NCI-H1048 (cell line): ENCODE measurements at regions not wholly inside any gene's neighbourhood (a gene's known extent, or its start where the extent isn't known, plus 50 kb on each side); places are given as distances from the start of the nearest gene placed in this dataset.
"Not testable (repeated sequence)": the region's sequence is repeated elsewhere in the genome, so short reads cannot be mapped to it uniquely, and the experiment has no call there.

Experiments used
- DNase-seq: peaks from one replicate; lab custom pipeline; 2025; lab: John Stamatoyannopoulos, UW

DNA sequence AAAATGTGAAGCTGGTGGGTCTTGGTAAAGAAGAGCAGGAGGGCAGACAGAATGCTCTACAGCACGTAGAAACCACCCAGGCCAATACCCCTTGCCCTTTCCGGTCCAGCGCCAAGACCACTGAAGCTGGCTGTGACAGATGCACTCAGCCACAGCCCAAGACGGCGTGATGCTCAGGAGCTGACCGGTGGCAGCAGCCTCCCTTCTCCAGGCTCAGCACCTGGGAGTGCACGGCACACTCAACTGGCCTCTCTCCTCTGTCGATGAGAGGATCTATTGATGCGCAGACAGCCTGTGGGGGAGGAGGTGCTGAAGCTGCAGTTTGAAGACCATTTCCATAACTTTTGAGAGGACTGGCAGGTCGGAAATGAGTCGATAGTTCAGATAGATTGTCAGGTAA lies 141.0 kb upstream of the MYT1L start:
- no peak for DNase-seq

DNA sequence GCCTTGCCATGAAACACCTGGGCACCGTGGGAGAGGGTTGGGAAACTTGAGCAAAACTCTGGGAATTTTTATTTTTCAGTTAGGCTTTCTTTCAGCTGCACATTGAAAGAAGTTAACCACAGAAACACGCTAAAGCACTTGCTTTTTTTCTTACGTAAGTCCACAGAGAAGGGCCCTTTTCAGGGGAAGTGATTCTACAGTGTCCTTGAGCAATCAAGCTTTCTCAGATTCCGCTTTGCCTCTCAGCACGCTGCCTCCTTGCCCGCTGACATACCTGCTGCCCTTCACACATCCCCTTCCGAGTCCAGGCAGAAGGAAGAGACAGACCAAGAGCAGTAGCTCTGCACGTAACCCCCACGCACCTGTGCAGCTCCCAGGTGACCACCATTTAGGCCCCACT lies 135.5 kb upstream of the MYT1L start:
- DNase-seq = no peak

DNA sequence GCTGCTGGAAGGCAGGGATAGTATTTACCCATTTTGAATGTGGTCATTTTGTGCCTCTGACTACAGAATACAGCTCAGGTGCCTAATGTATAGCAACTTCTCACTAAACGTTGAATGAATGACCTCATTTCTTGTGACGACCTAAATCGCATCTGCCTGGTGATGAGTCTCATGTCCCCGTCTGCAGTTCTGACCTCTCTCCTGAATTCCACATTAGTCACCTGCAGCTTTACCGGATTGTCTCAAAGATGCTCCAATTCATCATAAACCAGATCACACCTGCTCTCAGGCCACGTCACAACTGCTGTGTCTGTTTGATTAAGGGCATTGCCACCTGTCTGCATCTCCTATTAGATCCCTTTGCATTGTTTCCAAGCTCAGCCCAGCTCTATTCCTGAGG lies 133.6 kb upstream of the MYT1L start:
- no peak for DNase-seq

DNA sequence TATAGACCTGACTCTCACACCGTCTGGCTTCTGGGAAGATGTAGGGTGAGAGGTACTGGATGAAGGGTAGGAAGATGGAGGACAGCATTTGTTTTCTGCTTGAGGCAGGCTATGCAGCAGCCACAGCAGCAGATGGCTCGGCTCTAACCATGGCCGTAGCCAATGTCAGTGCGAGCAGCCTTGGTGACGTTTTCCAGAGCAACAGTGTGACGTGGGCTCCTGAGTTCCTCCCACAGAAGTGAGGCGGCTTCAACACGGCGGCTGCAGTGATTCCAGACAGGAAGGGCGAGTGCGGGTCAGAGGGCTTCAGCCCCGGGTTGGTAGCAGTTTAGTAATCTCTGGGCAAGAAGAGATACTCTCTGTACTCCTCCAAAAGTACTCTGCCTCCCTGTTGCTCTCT lies 133.0 kb upstream of the MYT1L start:
- DNase-seq = no peak

DNA sequence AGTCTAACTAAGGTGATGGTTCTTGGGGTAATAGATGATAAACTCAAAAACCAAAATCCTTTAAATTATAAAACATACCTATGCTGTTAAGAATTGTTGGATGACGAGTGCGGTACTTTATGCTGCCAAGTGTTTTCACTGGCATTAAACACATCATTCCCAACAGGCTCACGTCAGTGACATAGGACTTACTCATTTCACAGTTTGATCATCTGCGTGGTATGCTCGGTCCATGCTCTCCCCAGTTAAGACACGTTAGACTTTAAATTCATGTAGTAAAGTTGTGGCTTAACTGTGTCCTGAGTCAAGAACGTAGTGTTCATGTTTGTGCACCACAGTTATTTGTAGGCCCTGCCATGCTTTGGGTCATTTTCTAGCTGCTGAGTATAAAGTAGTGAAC lies 125.6 kb upstream of the MYT1L start:
- no peak for DNase-seq

DNA sequence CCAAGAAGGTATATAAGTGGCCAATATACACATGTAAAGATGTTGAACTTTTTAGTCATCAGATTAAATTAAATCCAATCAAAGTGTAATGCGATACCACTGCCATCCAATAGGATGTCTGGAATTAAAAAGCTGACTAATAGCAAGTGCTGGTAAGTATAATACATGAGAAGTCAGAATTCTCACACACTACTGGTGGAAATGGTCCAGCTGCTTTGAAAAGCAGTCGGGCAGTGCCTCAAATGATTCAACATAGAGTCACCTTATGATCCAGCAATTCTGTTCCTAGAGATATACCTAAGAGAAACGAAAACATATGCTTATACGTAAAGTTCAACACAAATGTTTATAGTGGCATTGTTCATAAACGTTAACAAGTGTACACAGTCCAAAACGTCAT lies 124.1 kb upstream of the MYT1L start:
- DNase-seq = no peak

DNA sequence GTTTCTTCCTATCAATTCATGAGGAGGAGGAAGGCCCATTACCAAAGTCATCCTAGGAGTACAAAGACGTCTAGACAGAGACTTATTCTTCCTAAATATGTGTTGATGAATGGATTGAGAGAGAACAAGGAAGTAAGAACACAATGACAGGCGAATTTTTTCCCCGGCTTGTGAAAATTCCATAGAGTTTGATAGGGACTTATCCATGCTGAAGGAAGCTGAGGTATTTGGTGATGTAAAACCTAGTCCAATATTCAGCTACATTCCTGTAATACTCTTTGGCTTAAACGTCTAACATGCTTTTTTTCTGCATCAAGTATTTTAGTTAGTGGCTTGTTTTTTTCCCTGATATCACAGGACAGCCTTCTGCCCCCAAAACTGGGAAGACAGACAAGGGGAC lies 121.9 kb upstream of the MYT1L start:
- no peak for DNase-seq

DNA sequence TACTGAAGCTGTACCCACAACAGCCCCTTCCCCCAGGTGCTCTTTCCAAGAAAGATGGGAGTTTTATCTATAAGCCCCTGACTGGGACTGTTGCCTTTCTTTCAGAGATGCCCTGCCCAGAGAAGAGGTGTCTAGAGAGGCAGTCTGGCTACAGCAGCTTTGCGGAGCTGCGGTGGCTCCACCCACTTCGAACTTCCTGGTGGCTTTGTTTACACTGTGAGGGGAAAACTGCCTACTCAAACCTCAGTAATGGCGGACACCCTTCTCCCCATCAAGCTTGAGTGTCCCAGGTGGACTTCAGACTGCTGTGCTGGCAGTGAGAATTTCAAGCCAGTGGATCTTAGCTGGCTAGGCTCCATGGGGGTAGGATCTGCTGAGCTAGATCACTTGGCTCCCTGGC lies 120.2 kb upstream of the MYT1L start:
- DNase-seq = not testable (repeated sequence)

DNA sequence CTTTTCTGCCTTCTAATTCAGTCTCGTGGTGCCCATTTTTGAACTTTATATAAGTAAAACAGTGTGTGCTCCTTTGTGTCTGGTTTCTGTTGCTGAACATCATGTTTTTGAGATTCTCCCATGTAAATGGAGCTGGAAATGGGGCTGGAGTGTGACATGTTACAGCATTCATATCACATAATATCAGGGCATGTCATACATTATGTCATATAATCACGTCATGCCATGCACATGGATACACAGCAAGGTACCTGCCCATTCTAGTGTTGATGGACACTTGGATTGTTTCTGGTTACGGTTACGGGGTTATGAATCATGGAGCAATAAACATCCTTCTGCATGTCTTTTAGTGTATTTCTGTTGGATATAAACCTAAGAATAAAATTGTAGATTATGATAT lies 117.1 kb upstream of the MYT1L start:
- DNase-seq = no peak

DNA sequence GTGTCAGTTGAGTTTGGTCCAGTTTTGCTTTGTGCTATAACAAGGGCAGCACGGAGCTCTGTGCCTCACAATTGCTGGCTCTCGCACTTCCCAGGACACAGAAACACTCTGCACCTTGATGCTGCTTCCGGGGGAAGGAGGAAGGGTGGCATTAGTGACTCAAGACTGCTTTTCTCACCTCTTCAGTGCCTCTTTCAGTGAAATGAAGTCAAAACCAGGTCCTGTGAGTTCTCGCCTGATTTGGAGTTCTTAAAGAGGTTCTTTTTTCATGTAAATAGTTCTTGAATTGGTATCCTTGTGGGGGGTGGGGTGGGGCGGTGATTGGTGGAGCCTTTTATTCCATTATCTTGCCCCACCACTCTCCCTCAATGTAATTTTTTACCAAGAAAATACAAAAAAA lies 91.5 kb upstream of the MYT1L start:
- DNase-seq = no peak

DNA sequence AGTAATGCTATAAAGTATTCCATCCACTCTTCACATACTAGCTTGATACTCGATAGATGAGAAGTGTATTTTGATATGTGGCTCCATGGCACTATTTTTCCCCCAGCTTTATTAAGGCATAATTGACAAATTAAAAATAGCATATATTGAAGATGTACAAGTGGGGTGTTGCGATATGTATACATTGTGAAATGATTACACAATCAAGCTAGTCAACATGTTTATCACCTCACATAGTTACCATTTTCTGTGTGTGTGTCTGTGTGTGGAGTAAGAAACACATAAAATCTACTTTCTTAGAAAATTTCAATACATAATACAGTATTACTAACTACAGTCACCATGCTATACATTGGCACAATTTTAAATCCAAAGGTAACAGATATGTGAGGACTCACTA lies 82.5 kb upstream of the MYT1L start:
- no peak for DNase-seq

DNA sequence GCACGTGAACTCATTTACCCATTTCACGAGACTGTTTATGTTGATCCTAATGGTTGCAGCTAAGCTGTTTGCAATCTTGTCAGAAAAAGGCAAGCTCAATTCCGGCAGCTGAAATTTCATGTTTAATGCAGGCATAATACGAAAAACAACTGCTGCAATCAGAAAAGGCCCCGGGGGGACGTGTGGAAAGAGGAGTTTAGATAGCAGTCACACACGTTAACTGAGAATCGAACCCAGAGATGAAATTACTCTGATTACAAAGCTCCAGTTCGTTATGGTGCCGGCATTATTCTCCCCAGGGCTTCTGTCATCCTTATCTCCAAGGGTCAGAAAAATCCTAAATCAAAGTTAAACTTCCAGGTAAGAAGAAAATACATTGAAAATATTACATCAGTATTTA lies 79.9 kb upstream of the MYT1L start:
- no peak for DNase-seq

DNA sequence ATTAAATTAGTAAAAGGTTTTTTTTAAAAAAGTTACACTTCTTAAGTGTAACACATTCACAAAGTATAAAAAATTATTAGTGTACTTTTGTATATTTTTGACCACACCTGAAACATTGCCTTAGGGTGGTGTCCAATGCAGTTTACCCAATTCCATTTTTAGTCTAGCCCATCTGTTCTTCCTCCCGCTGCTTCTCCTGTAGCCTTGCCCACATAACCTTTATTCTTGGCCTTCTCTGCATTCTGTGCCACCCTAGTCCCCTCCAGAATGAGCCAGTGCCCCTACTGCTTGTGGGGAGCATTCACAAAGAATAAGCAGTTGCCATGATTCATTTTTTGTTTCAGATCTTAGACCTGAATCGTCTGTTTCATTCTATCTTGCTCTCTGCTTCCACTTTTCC lies 78.4 kb upstream of the MYT1L start:
- no peak for DNase-seq

DNA sequence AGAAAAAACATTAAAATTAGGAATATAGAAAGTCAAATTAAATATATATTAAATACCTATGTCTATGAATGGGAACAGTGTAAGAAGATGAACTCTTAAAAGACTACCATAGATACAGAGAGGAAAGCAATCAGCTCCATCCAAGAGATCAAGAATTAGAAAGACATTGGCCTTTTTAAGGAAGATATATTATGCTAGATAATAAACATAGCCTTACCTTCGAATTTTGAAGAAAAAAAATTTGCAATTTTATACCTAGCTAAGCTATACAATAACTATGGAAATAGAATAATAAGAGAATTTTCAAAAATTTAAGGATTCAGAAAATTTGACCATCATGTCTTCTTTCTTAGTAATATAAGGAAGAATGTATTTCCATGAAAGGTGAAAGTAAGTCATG lies 74.7 kb upstream of the MYT1L start:
- DNase-seq = no peak

DNA sequence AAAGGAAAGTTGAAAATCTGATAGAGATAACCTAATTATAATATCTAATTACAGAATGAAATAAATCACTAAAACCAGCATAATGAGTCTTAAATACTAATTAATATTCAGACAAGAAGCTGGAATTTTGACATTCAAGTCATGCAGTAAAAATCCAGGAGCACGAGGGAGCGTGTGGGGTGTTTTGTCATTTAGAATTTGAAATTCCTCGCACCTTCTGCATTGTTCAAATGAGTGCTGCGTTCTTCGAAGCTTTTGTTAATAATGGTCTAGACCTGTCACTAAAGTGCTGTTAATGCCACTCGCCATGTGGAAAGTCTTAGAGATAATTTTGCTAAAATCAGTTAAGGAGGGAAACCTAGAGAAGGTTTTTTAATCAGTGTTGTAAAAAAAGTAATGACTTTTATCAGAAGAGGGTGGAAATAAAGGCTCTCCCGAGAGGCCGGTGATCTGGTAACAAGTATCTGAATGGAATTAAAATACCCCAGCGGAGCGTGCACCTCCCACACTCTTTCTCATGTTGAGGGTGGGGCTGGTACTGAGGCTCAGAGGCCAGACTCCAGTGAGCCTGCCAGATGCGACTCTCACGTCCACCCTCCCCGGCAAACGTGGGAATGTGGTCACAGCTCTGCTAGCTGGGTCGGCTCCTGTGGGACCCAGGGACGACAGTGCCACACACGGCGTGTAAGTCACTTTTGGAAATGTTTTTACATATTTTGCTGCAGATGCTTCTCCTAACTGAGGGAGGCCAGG lies 69.4 kb upstream of the MYT1L start:
- DNase-seq = no peak

DNA sequence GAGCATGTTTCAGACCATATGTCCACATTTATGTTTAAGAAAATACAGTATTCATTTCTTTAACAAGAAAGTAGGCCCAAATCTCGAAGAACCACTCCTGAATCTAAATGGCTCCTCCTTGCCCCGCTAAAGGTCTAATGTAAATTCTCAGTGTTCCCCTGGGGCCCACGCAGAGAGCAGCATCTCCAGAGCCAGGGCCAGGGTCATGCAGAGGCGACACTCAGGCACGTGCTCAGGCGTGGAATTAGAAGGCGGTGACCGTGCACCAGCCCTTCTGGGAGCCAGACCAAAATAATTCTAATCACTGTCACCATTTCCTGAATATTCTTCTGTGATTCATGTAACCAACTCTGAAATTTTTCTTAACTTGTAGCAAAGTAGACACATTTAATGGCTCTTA lies 68.3 kb upstream of the MYT1L start:
- DNase-seq = no peak

DNA sequence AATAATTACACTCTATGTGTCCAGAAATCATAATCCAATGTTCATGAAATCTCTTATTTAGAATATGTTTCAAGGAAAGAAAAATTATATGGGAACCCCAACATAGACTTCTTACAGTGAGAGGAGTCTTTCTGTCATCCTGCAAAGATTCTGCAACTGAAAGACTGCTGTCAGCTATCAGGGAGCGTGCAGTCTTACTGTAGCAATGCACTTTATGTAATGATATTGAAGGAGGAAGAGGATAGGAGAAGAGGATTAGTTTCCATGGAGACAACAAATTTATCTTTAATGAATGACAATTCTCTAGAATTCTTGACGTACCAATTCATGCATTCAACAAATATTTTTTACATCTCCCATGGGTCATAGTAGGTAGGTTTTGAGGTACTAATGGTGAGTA lies 61.3 kb upstream of the MYT1L start:
- DNase-seq = no peak

DNA sequence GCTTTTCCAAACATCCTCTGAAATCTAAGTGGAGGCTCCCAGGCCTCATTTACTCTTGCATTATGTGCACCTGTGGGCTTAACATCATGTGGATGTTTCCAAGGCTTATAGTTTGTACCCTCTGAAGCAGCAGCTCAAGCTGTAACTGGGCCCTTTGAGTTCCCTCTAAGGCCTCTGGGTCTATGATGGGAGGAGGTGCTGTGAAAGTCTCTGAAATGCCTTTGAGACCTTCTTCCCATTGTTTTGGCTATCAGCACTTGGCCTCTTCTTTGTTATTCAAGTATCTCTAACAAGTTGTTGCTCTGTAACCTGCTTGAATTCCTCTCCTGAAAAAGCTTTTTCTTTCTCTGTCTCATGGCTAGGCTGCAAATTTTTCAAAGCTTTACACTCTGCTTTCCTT lies 58.1 kb upstream of the MYT1L start:
- DNase-seq = no peak
